GM18907 (cell line): ENCODE measurements at regions not wholly inside any gene's neighbourhood (a gene's known extent, or its start where the extent isn't known, plus 50 kb on each side); places are given as distances from the start of the nearest gene placed in this dataset.
"Not testable (repeated sequence)": the region's sequence is repeated elsewhere in the genome, so short reads cannot be mapped to it uniquely, and the experiment has no call there.

Experiments
- ATAC-seq: cut with Tn5 transposase; IDR thresholded peaks from one replicate; pipeline ENCODE4 v1.9.1; 2021; ENCODE audit warnings: mild to moderate bottlenecking, moderate library complexity; ENCODE audit not compliant: unreplicated experiment

GRCh38 chr3:106114220-106114619 is 245.4 kb upstream of the CBLB start:
- ATAC-seq = no peak

- ATAC-seq = no peak
Measured at GRCh38 chr3:106114848-106115247, 246.0 kb upstream of the CBLB start.

GRCh38 chr3:106115557-106115956 is 246.7 kb upstream of the CBLB start:
- no peak for ATAC-seq

- ATAC-seq = no peak
Measured at GRCh38 chr3:106116733-106117489, 248.1 kb upstream of the CBLB start.

GRCh38 chr3:106117490-106117858 is 248.7 kb upstream of the CBLB start:
- no peak for ATAC-seq

- no peak for ATAC-seq
Measured at GRCh38 chr3:106119614-106120082, 250.8 kb upstream of the CBLB start.

GRCh38 chr3:106120356-106120755 is 251.5 kb upstream of the CBLB start:
- ATAC-seq = no peak

- no peak for ATAC-seq
Measured at GRCh38 chr3:106121491-106122289, 252.9 kb upstream of the CBLB start.

GRCh38 chr3:106124818-106125217 is 256.0 kb upstream of the CBLB start:
- no peak for ATAC-seq

- ATAC-seq = no peak
Measured at GRCh38 chr3:106125321-106125720, 256.5 kb upstream of the CBLB start.

- no peak for ATAC-seq
Measured at GRCh38 chr3:106126067-106126845, 257.4 kb upstream of the CBLB start.

GRCh38 chr3:106126846-106127235 is 258.0 kb upstream of the CBLB start:
- ATAC-seq = no peak

GRCh38 chr3:106129939-106130338 is 261.1 kb upstream of the CBLB start:
- ATAC-seq = no peak

GRCh38 chr3:106130384-106131198 is 261.8 kb upstream of the CBLB start:
- ATAC-seq = no peak

- ATAC-seq = no peak
Measured at GRCh38 chr3:106135451-106136160, 266.8 kb upstream of the CBLB start.

GRCh38 chr3:106139826-106140225 is 271.0 kb upstream of the CBLB start:
- ATAC-seq = no peak

- no peak for ATAC-seq
Measured at GRCh38 chr3:106140431-106140830, 271.6 kb upstream of the CBLB start.

- ATAC-seq = no peak
Measured at GRCh38 chr3:106144030-106144429, 275.2 kb upstream of the CBLB start.

- ATAC-seq = not testable (repeated sequence)
Measured at GRCh38 chr3:106148440-106149082, 279.7 kb upstream of the CBLB start.
